HG03439 (cell line): ENCODE measurements at regions not wholly inside any gene's neighbourhood (a gene's known extent, or its start where the extent isn't known, plus 50 kb on each side); places are given as distances from the start of the nearest gene placed in this dataset.

ENCODE experiments used
- ATAC-seq: cut with Tn5 transposase; IDR thresholded peaks from one replicate; pipeline ENCODE4 v1.9.1; 2021; ENCODE audit warnings: mild to moderate bottlenecking, moderate library complexity; ENCODE audit not compliant: unreplicated experiment

- ATAC-seq: no peak
These were observed 480.7 kb downstream of the PRKD1 start for GRCh38 chr14:29446971-29447370.

GRCh38 chr14:29451941-29452340 is 475.7 kb downstream of the PRKD1 start:
- ATAC-seq: no peak

- peak; percentile 75 for ATAC-seq
These were observed 474.6 kb downstream of the PRKD1 start for GRCh38 chr14:29453045-29453444.

- ATAC-seq: no peak
These were observed 473.5 kb downstream of the PRKD1 start for GRCh38 chr14:29454026-29454693.

- no peak for ATAC-seq
These were observed 469.1 kb downstream of the PRKD1 start for GRCh38 chr14:29458547-29458946.

- ATAC-seq: no peak
These were observed 468.1 kb downstream of the PRKD1 start for GRCh38 chr14:29459531-29459930.

GRCh38 chr14:29459969-29460560 is 467.6 kb downstream of the PRKD1 start:
- ATAC-seq: no peak

GRCh38 chr14:29461101-29461500 is 466.5 kb downstream of the PRKD1 start:
- no peak for ATAC-seq

GRCh38 chr14:29461506-29461905 is 466.1 kb downstream of the PRKD1 start:
- no peak for ATAC-seq

GRCh38 chr14:29462321-29462720 is 465.3 kb downstream of the PRKD1 start:
- no peak for ATAC-seq

GRCh38 chr14:29462772-29463171 is 464.9 kb downstream of the PRKD1 start:
- ATAC-seq: no peak

GRCh38 chr14:29463727-29464395 is 463.8 kb downstream of the PRKD1 start:
- no peak for ATAC-seq

- ATAC-seq: no peak
These were observed 462.6 kb downstream of the PRKD1 start for GRCh38 chr14:29465095-29465494.

GRCh38 chr14:29475641-29476040 is 452.0 kb downstream of the PRKD1 start:
- no peak for ATAC-seq

GRCh38 chr14:29486132-29486531 is 441.5 kb downstream of the PRKD1 start:
- ATAC-seq: no peak

GRCh38 chr14:29489911-29490425 is 437.7 kb downstream of the PRKD1 start:
- no peak for ATAC-seq

- no peak for ATAC-seq
These were observed 433.8 kb downstream of the PRKD1 start for GRCh38 chr14:29493849-29494248.

GRCh38 chr14:29494312-29494711 is 433.3 kb downstream of the PRKD1 start:
- no peak for ATAC-seq

- no peak for ATAC-seq
These were observed 423.7 kb downstream of the PRKD1 start for GRCh38 chr14:29503903-29504302.

GRCh38 chr14:29518335-29518734 is 409.3 kb downstream of the PRKD1 start:
- ATAC-seq: no peak

- no peak for ATAC-seq
These were observed 406.0 kb downstream of the PRKD1 start for GRCh38 chr14:29521526-29522137.
